Nephron (organoid): ENCODE measurements at regions not wholly inside any gene's neighbourhood (a gene's known extent, or its start where the extent isn't known, plus 50 kb on each side); places are given as distances from the start of the nearest gene placed in this dataset.

Source experiments
- H3K27ac Mint-ChIP-seq, 3 experiments: 2 replicates each; pipeline ENCODE4 v1.8.0; 2020; ENCODE audit warnings: mixed read lengths in 3 of 3, mild to moderate bottlenecking in 2 of 3, moderate library complexity in 1 of 3
- H3K27me3 Mint-ChIP-seq: 2 replicates; pipeline ENCODE4 v1.8.0; 2021; ENCODE audit warnings: low read depth, mild to moderate bottlenecking, moderate library complexity, mixed read lengths
- H3K36me3 Mint-ChIP-seq: 2 replicates; pipeline ENCODE4 v1.8.0; 2020; ENCODE audit warnings: low read depth, mixed read lengths
- H3K4me1 Mint-ChIP-seq: 2 replicates; pipeline ENCODE4 v1.8.0; 2020; ENCODE audit warnings: mixed read lengths
- H3K4me3 Mint-ChIP-seq, 3 experiments: 2 replicates each; pipeline ENCODE4 v1.8.0; 2020; ENCODE audit warnings: mild to moderate bottlenecking in 3 of 3, mixed read lengths in 3 of 3, moderate library complexity in 2 of 3
- H3K9me3 Mint-ChIP-seq: 2 replicates; pipeline ENCODE4 v1.8.0; 2020; ENCODE audit warnings: mixed read lengths
- TF ChIP-seq, protein P1 (sequence below), 3 experiments: fragments of 200-600 bp; sonication (generic); IDR thresholded peaks; one replicate each; pipeline ENCODE4 v1.5.0; 2021; ENCODE audit warnings: antibody characterized with exemption in 3 of 3; ENCODE audit not compliant: unreplicated experiment in 3 of 3

DNA sequence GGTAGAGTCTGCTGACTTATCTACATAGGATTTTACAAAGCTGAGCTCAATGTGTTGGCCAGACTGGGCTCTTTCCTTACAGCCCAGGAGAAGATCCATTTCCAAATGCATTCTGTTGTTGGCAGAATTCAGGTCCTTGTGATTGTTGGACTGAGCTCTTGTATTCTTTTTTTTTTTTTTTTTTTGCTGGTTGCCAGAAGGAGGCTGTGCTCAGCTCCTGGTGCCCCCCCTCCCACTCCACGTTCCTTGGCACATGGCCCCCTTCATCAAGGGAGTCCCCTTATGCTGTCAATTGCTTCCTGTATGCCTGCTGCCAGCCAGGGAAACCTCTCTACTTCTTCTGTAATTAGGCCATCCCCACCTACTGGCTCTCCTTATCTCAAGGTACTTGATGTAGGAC lies 518.1 kb upstream of the AKR1E2 start:
- Mint-ChIP-seq H3K4me3 (no peak overlapping the region), H3K36me3 (no peaks in the 10 kb centered on the region), H3K27me3 (peaks cover 3% of the 10 kb centered on the region), H3K4me1 (peaks cover 11% of the 10 kb centered on the region), H3K27ac (no peak overlapping the region), H3K9me3 (peaks cover 2% of the 10 kb centered on the region)
- TF ChIP-seq, protein P1, sequence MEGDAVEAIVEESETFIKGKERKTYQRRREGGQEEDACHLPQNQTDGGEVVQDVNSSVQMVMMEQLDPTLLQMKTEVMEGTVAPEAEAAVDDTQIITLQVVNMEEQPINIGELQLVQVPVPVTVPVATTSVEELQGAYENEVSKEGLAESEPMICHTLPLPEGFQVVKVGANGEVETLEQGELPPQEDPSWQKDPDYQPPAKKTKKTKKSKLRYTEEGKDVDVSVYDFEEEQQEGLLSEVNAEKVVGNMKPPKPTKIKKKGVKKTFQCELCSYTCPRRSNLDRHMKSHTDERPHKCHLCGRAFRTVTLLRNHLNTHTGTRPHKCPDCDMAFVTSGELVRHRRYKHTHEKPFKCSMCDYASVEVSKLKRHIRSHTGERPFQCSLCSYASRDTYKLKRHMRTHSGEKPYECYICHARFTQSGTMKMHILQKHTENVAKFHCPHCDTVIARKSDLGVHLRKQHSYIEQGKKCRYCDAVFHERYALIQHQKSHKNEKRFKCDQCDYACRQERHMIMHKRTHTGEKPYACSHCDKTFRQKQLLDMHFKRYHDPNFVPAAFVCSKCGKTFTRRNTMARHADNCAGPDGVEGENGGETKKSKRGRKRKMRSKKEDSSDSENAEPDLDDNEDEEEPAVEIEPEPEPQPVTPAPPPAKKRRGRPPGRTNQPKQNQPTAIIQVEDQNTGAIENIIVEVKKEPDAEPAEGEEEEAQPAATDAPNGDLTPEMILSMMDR (IDR thresholded peaks at IDR 0.05; ENCODE audit: unreplicated experiment in 3 of 3), result no peak

- TF ChIP-seq, protein P1 (IDR thresholded peaks at IDR 0.05; ENCODE audit: unreplicated experiment in 3 of 3), result no peak
- Mint-ChIP-seq H3K4me1 (peaks cover 16% of the 10 kb centered on the region), H3K36me3 (no peaks in the 10 kb centered on the region), H3K9me3 (peaks cover 2% of the 10 kb centered on the region), H3K27ac (no peak overlapping the region), H3K27me3 (peaks cover 1% of the 10 kb centered on the region), H3K4me3 (no peak overlapping the region)
These were observed 519.1 kb upstream of the AKR1E2 start for GRCh38 chr10:4306871-4307270.

DNA sequence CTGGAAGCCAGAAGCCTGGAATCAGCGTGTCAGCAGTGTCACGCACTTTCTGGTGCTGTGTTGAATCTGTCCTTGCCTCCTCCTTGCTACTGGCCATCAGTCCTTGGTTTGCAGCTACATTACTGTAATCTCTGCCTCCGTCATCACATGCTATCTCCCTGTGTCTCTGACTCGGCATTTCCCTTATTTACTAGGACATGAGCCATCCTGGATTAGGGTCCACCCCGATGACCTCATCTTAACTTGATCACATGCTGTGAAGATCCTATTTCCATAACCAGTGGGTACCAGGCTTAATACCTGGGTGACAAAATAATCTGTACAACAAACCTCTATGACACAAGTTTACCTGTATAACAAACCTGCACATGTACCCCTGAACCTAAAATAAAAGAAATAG lies 518.0 kb upstream of the KLF6 start:
- Mint-ChIP-seq H3K4me3 (no peak overlapping the region), H3K4me1 (peaks cover 28% of the 10 kb centered on the region), H3K27ac (no peak overlapping the region), H3K27me3 (no peaks in the 10 kb centered on the region), H3K36me3 (no peaks in the 10 kb centered on the region), H3K9me3 (no peaks in the 10 kb centered on the region)
- TF ChIP-seq, protein P1 (IDR thresholded peaks at IDR 0.05; ENCODE audit: unreplicated experiment in 3 of 3), result no peak

GRCh38 chr10:4301291-4302045 lies 516.5 kb upstream of the KLF6 start:
- H3K36me3 Mint-ChIP-seq, result no peaks in the 10 kb centered on the region
- H3K27me3 Mint-ChIP-seq, result no peaks in the 10 kb centered on the region
- no peak overlapping the region for H3K27ac Mint-ChIP-seq
- H3K4me3 Mint-ChIP-seq, result no peak overlapping the region
- H3K4me1 Mint-ChIP-seq, result peaks cover 22% of the 10 kb centered on the region
- TF ChIP-seq, protein P1 (IDR thresholded peaks at IDR 0.05; ENCODE audit: unreplicated experiment in 3 of 3), result no peak
- no peaks in the 10 kb centered on the region for H3K9me3 Mint-ChIP-seq

DNA sequence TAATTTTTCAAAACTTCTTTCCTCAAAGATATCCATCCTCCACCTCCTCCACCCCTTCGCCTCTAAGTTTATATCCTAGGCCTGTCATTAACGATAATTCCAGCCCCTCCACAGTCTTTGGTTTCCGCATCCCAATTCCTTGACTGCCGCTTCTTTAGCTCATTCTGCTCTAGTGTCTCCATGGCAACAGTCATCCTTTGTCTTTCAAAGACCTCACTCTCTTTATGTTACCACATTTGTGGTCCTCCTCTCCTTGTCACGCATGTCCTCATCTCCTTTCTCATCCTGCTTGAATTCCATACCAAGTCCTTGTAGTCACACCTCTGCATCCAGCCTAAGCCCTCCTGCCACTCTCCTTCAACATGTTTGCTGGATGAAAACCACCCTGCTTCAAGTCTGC lies 511.2 kb upstream of the KLF6 start:
- no peak overlapping the region for H3K27ac Mint-ChIP-seq
- H3K4me3 Mint-ChIP-seq, result no peak overlapping the region
- no peaks in the 10 kb centered on the region for H3K36me3 Mint-ChIP-seq
- TF ChIP-seq, protein P1 (IDR thresholded peaks at IDR 0.05; ENCODE audit: unreplicated experiment in 3 of 3), result no peak
- no peaks in the 10 kb centered on the region for H3K27me3 Mint-ChIP-seq
- no peaks in the 10 kb centered on the region for H3K9me3 Mint-ChIP-seq
- H3K4me1 Mint-ChIP-seq, result peaks cover 15% of the 10 kb centered on the region
